CD4-positive, alpha-beta T cell treated with Interleukin-12 subunit alpha and Interleukin-12 subunit beta, for 1 hour (primary cell): ENCODE measurements at regions not wholly inside any gene's neighbourhood (a gene's known extent, or its start where the extent isn't known, plus 50 kb on each side); places are given as distances from the start of the nearest gene placed in this dataset.
"Not testable (repeated sequence)": the region's sequence is repeated elsewhere in the genome, so short reads cannot be mapped to it uniquely, and the experiment has no call there.

Experiments
- DNase-seq: peaks from one replicate; pipeline ENCODE4 v3.0.0-alpha.2; 2020

DNA sequence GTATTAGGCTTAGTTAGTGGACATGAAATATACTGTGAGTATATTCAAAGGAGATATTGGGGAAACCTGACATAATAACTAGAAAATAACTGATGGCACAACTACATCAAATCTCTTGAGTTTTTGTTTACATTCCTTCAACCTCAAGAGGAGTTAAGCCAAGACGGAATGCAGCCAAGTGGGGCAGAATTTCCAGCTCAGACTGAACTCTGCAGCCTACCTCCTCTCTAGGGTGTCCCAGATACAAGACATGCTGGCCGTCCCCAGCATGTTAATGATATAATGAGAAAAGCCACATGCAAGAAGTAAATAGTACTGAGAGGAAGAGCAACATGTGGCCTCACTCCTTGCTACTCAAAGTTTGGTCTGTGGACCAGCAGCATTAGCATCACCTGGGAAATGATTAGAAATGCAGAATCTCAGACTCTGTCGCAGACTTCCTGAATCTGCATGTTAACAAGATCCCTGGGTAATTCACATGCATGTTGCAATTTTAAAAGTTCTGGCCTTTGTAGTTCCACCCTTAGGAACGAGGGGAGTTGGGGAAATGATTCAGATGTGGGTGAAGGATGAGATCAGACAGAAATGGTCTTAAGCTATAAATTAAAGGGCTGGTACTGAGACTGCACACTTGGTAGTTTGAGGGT is 118.4 kb upstream of the CACUL1 start:
- DNase-seq = no peak

DNA sequence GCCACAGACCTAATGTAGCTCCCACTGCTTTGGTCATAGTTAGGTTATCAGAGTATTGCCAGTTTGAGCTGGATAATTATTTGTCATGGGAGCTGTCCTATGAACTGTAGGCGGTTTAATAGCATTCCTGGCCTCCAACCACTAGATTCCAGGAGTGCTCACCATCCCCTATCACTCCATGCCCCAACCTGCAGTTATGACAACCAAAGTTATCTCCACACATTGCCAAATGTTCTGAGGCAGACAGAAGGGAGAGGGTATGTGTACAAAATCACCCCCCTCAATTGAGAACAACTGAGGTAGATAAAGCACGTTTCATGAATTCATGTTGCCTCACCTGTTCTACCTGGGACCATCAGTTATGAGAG is 119.0 kb upstream of the CACUL1 start:
- no peak for DNase-seq

DNA sequence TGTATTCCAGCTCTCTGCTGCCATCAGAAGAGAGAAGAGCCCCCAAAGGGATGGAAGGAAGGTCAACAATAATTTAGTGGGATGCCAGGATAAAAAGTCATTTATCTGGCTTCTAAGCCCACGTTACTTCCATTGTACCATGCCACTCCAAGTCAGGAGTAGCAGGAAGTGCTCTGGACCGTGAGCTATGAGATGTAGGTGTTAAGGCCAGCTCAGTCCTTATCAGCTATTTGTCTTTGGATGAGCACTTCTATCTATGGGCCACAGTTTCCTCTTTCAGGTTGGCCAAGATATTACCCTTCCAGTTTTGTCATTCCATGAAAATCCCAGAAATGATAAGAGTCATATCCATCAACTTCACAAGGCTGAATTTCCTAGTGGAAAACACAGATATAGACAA is 119.4 kb upstream of the CACUL1 start:
- DNase-seq = no peak

DNA sequence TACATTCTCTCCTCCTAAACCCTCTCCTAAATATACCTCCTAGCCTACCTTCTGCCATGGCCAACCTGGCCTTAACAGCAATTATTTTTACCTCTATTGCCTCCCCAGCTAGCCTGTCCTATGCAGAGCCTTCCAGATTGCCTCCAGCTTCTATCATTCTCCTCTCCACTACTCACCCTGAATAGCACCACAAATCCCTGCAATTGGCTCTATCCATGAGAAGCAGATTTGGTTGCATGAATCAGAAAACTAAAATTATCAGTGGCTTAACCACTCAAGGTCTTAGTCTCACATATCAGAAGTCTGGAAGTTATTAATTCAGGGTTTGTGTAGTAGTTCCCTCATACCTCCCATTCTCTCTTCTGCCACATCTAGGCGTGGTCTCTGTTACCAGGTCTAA is 120.3 kb upstream of the CACUL1 start:
- DNase-seq = no peak

DNA sequence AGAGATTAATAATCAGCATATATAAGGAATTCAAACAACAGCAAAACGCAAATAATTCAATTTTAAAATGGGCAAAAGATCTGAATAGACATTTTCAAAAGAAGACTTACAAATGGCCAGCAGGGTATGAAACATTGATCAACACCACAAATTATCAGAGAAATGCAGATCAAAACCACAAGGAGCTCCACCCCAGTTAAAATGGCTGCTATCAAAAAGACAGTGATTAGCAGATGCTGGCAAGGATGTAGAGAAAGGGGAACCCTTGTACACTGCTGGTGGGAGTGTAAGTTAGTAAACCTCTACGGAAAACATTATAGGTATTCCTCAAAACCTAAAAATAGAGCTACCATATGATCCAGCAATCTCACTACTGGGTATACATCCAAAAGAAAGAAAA is 128.0 kb upstream of the CACUL1 start:
- DNase-seq = no peak

DNA sequence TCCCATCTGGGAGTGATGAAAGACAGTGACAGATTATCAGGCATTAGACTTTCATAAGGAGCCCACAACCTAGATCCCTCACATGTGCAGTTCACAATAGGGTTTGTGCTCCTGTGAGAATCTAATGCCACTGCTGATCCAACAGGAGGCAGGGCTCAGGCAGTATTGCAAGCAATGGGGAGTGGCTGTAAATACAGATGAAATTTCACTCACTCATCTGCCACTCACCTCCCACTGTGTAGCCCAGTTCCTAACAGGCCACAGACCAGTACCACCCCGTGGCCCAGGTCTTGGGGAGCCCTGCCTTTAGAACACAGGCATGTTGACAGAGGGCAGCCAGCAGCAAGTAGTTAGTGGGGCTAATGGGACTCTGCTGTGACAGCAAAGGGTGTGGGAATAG is 137.3 kb upstream of the NANOS1 start:
- DNase-seq = no peak

DNA sequence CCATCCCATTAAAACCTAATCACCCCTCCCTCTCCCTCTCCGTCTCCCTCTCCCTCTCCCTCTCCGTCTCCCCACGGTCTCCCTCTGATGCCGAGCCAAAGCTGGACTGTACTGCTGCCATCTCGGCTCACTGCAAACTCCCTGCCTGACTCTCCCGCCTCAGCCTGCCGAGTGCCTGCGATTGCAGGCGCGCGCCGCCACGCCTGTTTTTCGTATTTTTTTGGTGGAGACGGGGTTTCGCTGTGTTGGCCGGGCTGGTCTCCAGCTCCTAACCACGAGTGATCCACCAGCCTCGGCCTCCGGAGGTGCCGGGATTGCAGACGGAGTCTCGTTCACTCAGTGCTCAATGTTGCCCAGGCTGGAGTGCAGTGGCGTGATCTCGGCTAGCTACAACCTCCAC is 134.6 kb upstream of the NANOS1 start:
- not testable (repeated sequence) for DNase-seq

DNA sequence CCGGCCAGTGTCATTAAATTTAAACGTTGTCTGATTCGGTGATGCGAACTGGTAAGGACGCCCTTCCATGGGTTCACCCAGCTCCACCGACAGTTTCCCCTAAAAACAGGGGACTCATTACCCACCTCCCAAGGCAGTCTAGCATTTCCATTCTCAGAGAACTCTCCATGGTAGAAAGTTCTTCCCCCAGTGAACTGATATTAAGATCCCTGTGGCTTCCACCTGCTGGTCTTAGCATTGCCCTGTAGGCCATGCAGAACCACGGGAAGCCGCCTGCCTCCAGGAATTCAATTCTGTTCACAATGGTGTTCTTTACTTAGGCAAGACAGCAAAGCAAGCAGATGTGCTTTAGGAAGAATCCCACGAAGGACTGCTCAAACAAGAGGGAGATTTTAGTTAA is 128.9 kb upstream of the NANOS1 start:
- DNase-seq = no peak

DNA sequence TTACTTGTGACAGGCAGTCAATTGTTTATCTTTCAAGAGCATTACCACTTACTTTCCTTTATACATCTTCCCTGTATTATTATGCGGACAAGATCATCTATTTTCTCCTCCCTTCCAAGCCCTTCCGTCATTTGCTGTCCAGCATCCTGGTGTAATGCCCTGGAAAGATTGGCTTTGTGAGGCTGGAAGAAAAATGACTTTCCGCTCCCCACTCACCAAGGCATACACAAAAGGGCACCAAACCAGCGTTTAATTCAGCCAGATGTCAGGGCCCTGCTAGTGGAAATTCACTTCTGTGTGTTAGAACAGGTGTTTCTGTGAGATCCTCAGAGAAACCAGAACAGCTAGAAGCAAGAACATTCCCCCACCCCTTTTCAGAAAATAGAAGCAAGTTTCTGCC is 128.1 kb upstream of the NANOS1 start:
- DNase-seq = no peak

DNA sequence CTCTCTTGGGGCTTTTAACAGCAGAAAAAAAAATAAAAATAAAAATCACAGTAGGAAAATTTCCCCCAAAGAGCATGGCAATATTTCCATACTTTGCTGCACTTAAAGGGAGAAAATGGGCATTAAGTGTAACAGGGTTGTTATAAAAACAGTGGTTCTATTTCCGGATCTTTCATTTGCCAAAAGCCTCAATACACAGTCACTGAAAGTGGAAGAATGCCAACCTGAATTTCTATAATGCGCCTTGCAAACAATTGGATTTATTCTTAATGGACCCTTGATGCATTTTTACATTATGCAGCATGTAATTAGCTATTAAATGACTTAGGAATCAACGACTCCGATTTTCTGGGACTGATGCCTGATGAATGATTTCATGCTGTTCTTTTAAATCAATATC is 127.6 kb upstream of the NANOS1 start:
- no peak for DNase-seq

DNA sequence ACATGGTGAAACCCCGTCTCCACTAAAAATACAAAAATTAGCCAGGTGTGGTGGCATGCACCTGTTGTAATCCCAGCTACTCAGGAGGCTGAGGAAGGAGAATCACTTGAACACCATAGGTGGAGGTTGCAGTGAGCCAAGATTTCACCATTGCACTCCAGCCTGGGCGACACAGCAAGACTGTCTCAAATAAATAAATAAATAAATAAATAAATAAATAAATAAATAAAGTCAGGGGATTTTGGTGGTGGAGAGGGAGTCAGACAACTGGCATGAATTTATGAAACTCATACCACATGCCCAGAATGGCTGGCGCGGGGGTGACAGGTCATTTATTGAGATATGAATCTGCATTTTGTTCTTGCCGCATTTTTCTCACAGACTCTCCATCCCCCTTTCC is 126.9 kb upstream of the NANOS1 start:
- not testable (repeated sequence) for DNase-seq

DNA sequence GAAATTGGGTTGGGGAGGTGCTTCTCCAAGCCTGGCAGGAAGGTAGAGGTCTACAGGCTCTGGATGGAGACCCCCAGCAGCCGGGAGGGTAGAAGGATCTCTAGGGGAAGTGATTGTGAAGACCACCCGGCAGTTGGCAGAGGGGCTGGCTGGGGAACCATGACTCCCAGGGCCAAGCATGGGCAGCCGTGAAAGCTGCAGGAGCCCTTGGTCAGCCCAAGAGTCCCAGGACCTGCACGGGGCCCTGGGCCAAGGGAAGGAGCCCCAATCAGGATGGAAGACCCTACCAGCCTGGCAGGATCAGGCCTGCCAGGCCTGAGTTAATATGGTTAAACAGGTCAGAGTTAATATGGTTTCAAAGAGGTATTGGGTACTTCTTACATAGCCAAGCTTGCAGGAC is 126.3 kb upstream of the NANOS1 start:
- no peak for DNase-seq

DNA sequence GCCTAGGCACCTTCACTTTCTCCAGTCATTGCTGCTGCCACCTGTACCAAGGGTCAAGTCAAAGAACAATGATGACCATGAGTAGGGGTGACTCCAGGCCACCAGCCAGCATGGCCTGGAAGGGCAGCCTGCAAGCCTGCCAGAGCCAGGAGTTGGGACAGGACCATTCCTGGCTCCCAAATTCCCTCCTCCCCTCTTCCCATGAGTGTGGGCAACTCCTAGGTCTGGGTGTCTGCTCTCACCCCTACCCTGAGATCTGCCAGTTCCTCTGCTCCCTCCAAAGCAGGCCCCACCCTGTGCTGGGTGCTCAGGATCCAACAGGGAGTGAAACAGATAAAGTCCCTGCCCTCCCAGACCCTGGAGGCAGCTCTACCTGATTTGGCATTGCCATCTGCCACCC is 125.8 kb upstream of the NANOS1 start:
- DNase-seq = no peak

DNA sequence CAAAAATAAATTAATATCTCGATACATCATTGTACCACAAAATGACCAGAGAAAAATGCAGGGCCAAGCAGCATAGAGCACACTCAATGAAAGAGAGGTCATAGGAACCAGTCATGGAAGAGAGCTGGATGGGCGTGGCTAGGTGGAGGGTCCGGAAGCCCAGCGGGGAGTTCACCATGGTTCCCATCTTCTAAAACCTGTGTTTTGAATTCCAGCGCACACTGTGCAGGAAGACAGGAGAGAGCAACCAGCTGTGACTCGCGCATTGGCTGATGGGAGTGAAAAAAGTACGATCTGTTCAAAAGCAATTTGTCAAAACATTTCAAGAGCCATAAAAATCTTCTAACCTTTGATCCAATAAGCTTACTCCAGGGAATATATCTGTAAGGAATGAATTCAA is 125.2 kb upstream of the NANOS1 start:
- DNase-seq = no peak

DNA sequence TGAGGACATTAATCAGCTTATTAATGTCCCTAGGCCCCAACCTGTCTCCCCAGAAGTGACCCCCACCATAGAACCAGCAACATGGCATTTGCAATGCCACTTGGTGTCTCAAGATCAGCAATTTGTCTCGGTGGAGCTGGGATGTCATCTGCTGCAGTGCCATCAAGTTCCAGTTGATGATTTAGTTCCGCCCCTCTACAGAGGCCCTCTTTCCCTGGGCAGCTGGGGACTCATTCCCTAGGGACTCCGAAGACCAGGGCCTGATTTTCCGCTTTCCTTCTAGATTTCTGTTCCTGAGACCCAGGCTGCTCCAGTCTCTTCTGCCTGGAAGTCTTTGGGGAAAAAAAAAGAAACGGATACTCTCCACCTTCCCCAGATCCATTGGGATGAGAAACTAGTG is 122.5 kb upstream of the NANOS1 start:
- DNase-seq = no peak

DNA sequence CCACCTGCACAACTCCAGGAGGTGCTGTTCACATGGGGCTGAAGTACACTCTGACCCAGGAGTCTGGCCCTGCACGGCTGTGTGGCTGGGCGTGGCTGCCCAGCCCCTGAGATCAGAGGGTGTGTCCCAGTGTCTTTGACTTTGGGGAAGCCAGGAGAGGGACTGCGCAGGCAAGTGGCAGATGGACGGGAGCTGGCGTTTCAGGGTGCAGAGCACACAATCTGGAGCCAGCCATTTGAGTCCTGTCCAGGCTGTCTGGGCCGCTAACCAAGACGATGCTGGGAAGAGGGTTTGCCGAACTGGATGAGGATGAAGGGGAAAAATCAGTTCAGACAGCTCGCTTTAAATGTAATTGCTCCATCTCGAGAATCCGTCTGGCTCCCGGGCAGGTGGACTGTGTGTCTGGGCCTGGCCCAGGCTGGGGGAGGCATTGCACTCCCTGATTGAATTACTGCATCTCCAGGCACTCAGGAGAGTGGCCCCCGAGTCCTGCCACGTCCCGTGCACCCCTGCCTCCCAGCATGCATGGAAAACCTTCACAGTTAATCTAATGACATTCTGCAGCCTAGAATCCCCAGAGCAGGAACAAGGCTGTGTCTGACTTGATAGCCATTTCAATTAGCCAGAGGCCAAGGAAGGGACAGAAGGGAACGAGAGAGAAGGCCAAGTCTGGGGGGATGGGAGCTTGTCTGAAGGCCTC is 120.8 kb upstream of the NANOS1 start:
- no peak for DNase-seq

DNA sequence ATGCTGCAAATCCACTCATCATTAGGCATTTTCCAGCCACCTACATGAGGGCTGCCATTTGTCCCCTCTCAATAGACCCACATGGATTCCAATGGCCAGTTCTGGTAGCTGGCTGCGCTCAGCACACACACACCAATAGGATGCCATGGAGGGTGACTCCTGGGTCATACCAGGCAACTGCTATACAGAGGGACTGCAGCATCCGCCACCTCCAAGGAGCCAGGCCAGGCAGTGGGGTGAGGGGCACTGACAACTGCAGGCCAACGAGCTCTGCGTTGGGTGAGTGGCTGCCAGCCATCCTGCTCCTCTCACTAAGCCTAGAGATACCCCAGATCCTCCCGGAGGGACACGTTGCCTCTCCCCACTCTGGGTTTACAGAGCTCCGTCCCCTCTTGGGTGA is 118.8 kb upstream of the NANOS1 start:
- DNase-seq = no peak

DNA sequence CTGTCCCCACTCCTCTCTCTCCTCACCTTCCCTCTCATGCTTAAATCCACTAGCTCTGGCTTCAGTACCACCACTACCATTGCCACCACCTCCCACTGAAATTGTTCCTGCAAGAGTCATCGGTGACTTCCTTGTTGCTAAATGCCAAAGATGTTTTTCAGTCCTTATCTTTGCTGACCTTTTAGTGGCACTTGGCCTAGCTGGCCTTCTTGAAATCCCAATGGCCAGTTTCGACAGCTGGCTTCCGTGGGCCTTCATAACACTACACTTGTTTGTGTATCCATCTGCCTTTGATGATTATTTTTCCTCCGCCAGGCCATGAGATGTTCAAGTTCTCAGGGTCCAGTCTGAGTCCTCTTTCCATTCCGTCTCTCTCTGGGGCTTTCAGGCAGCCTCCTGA is 118.2 kb upstream of the NANOS1 start:
- no peak for DNase-seq

DNA sequence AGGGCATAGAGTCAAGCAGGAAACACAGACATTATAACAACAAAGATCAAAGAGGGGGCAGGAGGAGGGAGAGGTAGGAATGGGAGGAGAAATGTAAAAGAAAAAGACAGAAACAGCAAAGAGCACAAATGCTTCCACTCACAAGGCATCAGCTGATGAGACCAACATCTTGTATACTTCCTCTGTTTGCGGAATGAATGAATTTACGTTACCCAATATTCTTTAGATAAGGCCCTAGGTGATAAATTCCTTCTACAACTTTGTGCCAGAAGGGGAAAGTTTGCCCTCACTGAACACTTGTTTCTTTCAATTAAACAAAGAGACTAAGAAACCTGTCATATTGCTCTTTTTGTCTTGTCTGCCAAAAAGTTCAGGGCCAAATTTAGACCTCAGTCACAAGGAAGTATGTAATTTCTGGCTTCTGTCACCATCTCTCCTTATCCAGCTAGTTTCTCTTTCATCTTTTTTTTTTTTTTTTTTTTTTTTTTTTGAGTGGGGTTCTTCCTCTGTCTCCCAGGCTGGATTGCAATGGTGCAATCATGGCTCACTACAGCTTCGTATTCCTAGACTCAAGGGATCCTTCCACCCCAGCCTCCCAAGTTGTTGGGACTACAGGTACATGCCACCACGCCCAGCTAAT is 116.4 kb upstream of the NANOS1 start:
- DNase-seq = no peak

DNA sequence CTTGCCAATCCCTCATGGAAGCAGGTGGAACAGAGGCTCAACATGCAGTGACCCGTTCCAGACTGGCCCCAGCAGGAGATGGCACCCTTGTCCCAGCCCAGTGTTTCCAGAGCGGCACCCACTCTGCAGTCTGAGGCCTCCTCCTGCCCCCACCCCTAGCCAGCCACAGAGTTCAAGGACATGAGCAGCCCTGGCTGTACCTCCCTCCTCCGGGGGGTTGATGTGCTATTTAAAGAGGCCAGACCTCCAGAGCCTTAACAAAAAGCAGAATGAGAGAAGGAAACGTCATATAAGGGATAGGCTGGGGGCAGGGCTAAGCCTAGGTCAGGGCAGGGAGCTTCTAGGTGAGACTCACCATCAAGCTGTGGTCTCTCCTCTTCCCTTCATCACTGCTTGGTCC is 115.7 kb upstream of the NANOS1 start:
- DNase-seq = no peak

DNA sequence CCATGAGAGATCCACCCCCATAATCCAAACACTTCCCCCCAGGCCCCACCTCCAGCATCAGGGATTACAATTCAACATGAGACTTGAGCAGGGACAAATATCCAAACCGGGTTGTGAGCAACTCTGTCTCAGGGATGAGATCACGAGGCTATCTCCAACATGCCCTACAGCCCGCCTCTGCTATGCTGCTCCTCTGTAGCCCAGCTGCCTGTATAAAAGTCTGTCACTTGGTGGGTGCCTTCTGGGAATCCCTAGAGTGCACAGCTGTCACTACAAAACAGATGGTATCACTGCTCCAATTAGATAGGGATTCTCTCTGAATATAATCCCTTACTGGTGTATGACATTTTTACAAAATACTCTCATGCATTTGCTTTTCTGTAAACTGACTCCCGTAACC is 114.9 kb upstream of the NANOS1 start:
- DNase-seq = no peak

DNA sequence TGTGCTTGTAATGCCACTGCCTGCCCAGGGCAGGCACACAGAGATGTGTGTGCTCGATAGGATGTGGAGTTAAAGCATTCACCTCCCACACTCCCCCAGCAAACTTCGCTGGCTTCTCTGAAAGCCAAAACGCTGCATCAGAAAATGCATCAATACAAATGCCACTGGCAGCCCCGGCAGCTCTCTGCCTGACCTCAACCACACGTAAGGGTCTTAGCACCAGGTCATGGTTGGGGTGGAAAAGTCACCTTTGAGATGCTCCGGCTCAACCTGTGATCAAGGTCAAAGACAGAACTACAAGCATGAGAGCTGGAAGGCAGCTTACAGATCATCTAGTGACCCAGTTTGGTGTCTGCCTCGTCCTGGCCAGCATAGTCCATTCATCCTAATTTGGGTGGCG is 114.4 kb upstream of the NANOS1 start:
- DNase-seq = no peak

DNA sequence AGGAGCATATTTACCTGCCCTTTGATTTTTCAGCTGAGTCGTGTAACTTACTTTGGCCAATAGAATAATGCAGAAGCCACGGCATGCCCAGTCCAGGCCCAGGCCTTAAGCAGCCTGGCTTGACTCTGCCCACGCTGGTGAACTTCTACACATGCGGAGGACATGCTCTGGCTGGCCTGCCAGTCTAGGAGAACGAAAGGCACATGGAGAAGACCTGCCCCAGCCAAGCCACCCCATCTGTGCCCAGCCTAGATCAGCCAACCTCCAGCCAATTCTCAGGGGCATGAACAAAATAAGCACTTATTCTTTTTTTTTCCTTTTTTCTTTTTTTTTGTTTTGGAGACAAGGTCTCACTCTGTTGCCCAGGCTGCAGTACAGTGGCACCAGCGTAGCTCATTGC is 112.7 kb upstream of the NANOS1 start:
- DNase-seq = no peak

DNA sequence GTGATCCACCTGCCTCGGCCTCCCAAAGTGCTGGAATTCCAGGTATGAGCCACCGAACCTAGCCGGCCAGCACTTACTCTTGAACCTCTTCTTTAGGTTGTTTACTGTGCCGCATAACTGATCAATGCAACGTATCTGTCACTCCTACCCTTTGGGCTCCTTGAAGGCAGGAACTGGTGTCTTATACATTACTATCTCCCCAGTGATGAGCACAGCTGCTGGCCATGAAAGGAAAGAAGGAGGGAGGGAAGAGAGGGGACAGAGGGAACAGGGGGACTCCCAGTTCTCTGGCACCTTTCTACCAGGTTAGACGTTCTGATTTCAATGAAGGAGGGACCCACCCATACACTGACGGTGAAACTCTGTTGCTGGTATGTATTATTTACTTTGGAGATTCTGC is 111.8 kb upstream of the NANOS1 start:
- no peak for DNase-seq

DNA sequence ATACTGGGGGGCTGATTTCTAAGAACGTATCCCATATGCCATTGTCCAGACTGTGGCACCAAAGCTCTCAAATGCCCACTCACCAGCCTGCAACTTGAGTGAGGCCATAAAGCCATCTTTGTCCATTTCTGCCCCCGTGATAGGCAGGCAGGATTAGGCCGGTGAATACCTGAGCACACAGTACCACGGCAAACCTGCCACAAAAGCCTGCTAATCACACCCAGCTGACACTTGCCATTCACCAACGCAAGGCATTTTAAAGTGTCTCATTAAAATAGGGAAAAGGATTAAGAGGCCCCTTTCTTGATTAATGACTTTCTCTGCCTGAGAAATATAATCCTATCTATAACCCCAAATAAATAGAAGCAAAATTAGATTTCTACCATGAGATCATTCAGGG is 111.4 kb upstream of the NANOS1 start:
- DNase-seq = no peak
